Cardiac muscle cell (in vitro differentiated cells and primary cell): ENCODE measurements at regions not wholly inside any gene's neighbourhood (a gene's known extent, or its start where the extent isn't known, plus 50 kb on each side); places are given as distances from the start of the nearest gene placed in this dataset.
"Not testable (repeated sequence)": the region's sequence is repeated elsewhere in the genome, so short reads cannot be mapped to it uniquely, and the experiment has no call there.

ENCODE experiments used
- DNase-seq, 2 donors: peaks; one replicate each; pipeline versions ENCODE4 v3.0.0 to v3.0.0-alpha.2; 2010 to 2017; ENCODE audit warnings: low read depth in 1 of 2, low spot score in 1 of 2
- H3K27ac ChIP-seq: fragments of 200-600 bp; sonication (generic); 2 replicates; pipeline ENCODE4 v1.5.1; 2016
- H3K27me3 ChIP-seq: fragments of 200-600 bp; sonication (generic); 2 replicates; pipeline ENCODE4 v1.6.0; 2016; ENCODE audit warnings: control low read depth
- H3K36me3 ChIP-seq: fragments of 200-600 bp; sonication (generic); 2 replicates; pipeline ENCODE4 v1.5.1; 2016; ENCODE audit warnings: control low read depth
- H3K4me1 ChIP-seq: fragments of 200-600 bp; sonication (generic); 2 replicates; pipeline ENCODE4 v1.8.1; 2017; ENCODE audit warnings: low read depth, mild to moderate bottlenecking, mixed run types
- H3K4me3 ChIP-seq: fragments of 200-600 bp; sonication (generic); 2 replicates; pipeline ENCODE4 v1.5.1; 2016; ENCODE audit warnings: mild to moderate bottlenecking
- H3K9me3 ChIP-seq: fragments of 200-600 bp; sonication (generic); 2 replicates; pipeline ENCODE4 v1.5.1; 2017; ENCODE audit warnings: low read depth, mild to moderate bottlenecking, control low read depth
- CTCF ChIP-seq: IDR thresholded peaks from 2 replicates; pipeline ENCODE4 v1.5.1; 2012; ENCODE audit warnings: low read depth, mild to moderate bottlenecking, low read length

GRCh38 chr3:194035406-194036138 is 100.4 kb upstream of the HES1 start:
- no peaks in the 10 kb centered on the region for H3K36me3 ChIP-seq
- H3K4me1 ChIP-seq: peaks cover 9% of the 10 kb centered on the region
- H3K27me3 ChIP-seq: no peaks in the 10 kb centered on the region
- H3K27ac ChIP-seq: no peak overlapping the region
- no peak for TF ChIP-seq CTCF
- H3K9me3 ChIP-seq: no peaks in the 10 kb centered on the region
- DNase-seq: no peak
- H3K4me3 ChIP-seq: no peak overlapping the region

- Histone ChIP-seq H3K4me1 (peaks cover 9% of the 10 kb centered on the region), H3K27ac (no peak overlapping the region), H3K36me3 (no peaks in the 10 kb centered on the region), H3K27me3 (no peaks in the 10 kb centered on the region), H3K4me3 (no peak overlapping the region), H3K9me3 (no peaks in the 10 kb centered on the region)
- TF ChIP-seq CTCF: no peak
- no peak for DNase-seq
Observed at GRCh38 chr3:194036842-194037241, 99.1 kb upstream of the HES1 start.

GRCh38 chr3:194038346-194038745 is 97.6 kb upstream of the HES1 start:
- not testable (repeated sequence) for H3K9me3 ChIP-seq, H3K4me1 ChIP-seq, H3K4me3 ChIP-seq, H3K36me3 ChIP-seq, DNase-seq, H3K27me3 ChIP-seq, H3K27ac ChIP-seq

- Histone ChIP-seq H3K27ac (no peak overlapping the region), H3K4me1 (no peaks in the 10 kb centered on the region), H3K9me3 (no peaks in the 10 kb centered on the region), H3K4me3 (no peak overlapping the region), H3K27me3 (no peaks in the 10 kb centered on the region), H3K36me3 (no peaks in the 10 kb centered on the region)
- TF ChIP-seq CTCF: no peak
- DNase-seq: no peak
Observed at GRCh38 chr3:194038960-194039359, 97.0 kb upstream of the HES1 start.

- DNase-seq: no peak
- no peak overlapping the region for H3K4me3 ChIP-seq
- H3K27me3 ChIP-seq: no peaks in the 10 kb centered on the region
- no peak overlapping the region for H3K27ac ChIP-seq
- H3K36me3 ChIP-seq: no peaks in the 10 kb centered on the region
- no peaks in the 10 kb centered on the region for H3K4me1 ChIP-seq
- H3K9me3 ChIP-seq: no peaks in the 10 kb centered on the region
- TF ChIP-seq CTCF: no peak
Observed at GRCh38 chr3:194040516-194041273, 95.3 kb upstream of the HES1 start.

- Histone ChIP-seq H3K4me3 (no peak overlapping the region), H3K4me1 (no peaks in the 10 kb centered on the region), H3K27me3 (no peaks in the 10 kb centered on the region), H3K27ac (no peak overlapping the region), H3K9me3 (no peaks in the 10 kb centered on the region), H3K36me3 (no peaks in the 10 kb centered on the region)
- peak in 1 of 2 donors; percentile 58 for DNase-seq
- TF ChIP-seq CTCF: no peak
Observed at GRCh38 chr3:194042927-194043326, 93.0 kb upstream of the HES1 start.
